NCI-H1105 (cell line): ENCODE measurements at regions not wholly inside any gene's neighbourhood (a gene's known extent, or its start where the extent isn't known, plus 50 kb on each side); places are given as distances from the start of the nearest gene placed in this dataset.
"Not testable (repeated sequence)": the region's sequence is repeated elsewhere in the genome, so short reads cannot be mapped to it uniquely, and the experiment has no call there.

Source experiments
- DNase-seq: peaks from one replicate; lab custom pipeline; 2025; lab: John Stamatoyannopoulos, UW

DNA sequence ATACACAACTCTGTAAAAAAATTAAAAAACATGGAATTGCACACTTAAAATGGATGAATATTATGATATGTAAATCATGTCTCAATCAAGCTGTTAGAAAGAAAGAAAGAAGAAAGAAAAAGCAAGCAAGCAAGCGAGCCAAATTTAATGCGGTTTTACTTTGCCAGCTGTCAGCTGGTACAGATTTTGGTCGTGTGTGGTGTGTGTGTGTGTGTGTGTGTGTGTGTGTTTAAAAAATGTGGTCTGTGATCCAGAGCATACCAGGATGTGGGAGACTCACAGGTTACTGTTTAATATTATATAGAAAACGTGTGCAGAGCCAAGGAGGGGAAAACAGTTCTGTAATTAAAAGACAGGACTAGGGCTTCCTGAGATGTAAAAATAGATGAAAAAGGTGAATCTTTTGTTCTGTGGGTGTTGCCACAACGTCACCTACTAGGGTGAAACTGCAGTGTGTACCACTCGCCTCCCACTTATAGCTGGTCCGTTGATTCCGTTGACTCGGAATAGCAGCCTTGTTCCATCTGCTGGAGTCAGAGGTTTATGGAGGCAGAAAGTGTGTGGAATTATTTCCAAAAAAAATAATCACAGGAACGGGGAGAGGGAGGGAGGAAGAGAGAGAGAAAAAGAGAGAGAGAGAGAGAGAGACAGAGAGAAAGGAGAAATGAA is 197.7 kb downstream of the BCAS1 start:
- no peak for DNase-seq

DNA sequence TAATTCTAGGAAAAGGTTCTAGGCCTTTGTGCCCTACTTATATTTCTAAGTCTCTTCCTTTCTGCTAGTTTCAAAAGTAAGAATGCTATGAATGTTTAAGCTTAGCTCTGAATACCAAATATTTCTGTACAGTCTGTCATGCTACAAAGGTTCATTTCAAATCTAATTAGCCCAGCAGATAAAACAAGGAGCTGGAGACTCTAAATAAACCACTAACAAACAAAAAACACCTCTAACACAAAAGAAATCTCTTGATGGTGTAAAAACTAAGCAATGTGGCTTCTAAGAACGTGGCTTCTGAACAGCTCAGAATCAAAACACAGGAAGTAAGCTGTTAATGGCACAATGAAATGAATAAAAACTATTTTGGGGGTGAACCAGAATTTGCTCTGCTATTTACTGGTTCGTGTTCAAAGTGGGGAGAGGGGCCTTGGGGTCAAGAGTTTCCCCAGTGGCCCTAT is 198.3 kb downstream of the BCAS1 start:
- DNase-seq, result no peak

DNA sequence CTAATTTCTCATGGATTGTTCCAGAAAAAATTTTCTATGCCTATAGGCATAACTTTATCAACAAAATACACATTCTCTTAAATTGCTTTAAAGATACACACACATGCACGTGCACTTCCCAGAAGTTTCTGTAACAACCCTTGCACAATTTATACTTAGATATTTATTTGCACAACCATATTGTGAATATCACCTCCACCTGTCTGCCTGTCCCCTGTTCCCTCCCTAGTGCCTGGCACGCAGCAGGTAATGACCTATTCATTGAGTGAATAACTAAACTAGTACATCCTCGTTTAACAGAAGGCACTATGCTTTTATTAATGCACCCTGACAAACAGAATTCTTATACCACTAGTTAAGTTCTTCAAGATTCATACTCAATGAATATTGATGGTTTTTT is 198.9 kb downstream of the BCAS1 start:
- DNase-seq, result no peak

DNA sequence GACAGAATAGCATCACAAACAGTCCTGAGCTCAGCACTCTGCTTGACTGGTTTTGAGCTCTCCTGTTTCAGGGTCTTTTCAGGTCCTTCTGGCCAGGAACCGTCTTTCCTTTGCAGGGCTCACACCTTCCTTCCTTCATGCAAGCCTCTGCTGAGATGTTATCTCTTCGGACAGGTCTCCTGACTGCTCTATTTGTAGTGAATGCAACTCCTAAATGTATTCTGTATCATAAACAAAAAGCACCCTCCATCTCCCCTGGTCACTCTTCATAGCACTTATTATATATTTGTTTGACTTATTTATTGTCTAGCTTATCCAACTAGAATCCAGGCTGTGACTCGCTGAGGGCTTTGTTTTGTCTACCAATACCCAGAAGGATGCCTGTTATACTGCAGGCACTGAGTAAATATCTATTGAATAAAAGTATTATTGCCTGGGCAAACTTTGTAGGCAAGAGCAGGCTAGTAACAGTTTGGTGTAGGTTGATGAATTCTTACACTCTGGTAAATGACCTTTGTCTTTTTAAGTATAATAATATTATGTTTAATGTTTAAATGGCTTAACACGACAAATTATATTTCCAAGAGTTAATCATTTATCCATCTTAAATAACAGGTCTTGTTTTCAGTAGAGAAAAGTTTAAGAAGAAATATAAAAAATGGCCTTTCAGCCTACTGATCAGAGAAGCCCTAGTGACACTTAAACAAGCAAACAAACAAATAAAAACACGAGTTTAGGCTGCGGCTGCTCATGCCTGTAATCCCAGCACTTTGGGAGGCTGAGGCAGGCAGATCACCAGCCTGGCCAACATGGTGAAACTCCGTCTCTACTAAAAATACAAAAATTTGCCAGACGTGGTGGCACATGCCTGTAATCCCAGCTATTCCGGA is 199.7 kb downstream of the BCAS1 start:
- no peak for DNase-seq

DNA sequence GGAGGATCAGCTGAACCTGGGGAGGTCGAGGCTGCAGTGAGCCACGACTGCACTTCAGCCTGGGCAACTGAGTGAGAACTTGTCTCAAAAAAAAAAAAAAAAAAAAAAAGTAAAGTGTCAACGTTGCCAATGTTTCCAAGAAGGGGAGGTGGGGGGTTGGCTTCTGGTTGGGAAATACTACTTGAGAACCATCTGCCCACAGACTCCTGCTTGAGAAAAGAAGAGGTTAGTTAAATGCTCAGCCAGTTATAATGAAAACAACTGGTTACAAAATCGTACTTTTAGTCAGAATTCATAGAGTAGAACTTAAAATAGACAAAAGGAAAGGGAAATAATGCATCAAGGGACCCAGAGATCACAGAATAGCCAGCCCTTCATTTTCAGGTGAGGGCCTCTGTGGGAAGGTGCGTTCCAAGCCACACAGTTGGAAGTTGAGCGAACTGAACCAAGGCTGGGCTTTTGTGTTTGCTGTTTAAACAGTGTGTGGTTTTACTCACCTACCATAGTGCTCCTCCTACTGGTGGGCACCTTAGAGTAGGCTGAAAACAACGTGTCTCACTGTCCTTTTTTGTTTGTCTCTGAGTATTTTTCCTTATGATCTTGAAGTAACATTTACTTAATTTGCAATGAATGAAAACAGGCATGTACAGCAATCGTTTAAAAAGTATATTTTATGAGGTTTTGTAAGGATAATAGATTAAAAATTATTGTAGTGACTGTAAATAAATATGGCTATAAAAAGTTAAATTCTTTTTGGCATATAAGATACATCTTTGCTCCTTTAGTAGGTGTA is 200.7 kb downstream of the BCAS1 start:
- peak; percentile 65 for DNase-seq

DNA sequence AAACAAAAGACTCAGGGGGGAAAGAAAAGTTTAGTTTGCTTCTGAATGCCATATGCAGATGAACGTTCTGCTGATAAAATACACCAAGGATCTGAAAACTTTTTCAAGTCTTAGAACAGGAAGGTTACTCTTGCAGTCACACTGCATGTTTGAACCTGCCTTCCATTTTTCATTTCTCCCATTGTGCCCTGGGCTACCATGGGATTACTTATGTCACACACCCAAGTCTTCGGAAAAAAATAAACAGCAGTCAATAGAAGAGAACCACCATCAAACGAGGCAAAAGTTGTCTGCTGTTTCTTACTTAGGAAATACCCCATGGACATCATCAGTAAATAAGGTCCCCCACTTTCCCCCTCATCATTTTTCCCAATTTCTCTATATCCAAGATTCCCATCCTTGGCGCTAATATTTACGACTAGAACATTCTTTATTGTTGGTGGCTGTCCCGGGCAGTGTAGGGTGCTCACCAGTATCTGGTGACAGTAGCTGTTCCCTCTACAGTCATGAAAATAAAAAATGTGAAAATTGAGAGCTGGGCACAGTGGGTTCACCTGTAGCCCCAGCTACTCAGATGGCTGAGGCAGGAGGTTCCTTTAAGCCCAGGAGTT is 202.5 kb downstream of the BCAS1 start:
- no peak for DNase-seq

DNA sequence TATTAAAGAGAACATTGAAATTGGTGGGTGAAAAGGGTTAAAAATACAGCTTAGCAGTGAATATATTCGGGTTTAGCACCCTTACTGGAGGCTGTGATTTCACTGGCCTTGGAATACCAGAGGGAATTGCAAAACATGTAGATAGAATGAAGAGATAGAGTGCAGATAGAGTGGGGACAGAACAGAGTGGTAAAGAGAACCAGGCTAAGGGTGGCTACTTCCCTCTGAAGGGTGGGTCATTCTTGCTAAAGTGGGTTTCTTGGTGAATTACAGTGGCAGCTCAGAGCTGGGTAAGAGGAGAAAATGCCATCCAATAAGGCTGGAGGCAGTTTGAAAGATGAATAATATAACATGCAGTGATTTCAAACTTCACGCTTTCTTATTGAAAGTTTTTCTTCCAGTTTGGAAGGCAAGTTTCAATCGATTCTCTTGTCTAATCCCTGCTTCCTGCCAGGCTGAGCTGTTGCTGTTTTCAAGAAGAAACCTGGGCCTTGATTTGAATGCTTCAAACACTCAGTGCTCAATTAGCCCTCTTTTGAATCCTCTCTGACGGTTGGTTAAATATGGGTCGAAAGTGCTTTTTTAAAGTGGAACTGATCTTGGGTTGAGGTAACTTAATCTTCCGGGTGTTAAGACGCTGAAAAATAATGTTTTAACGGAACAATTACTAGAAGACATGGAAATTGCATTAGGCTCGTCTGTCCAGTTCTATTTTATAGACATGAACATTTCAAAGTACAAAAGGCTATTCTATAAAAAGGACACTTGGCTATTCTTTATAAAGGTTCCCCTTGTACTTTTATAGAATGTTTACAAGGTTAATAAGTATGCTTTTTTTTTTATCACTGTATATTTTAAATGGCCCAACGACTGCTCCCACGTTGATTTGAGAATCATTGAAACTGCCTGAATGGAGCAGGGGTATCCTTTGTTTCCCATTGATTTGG is 203.3 kb downstream of the BCAS1 start:
- DNase-seq, result no peak

DNA sequence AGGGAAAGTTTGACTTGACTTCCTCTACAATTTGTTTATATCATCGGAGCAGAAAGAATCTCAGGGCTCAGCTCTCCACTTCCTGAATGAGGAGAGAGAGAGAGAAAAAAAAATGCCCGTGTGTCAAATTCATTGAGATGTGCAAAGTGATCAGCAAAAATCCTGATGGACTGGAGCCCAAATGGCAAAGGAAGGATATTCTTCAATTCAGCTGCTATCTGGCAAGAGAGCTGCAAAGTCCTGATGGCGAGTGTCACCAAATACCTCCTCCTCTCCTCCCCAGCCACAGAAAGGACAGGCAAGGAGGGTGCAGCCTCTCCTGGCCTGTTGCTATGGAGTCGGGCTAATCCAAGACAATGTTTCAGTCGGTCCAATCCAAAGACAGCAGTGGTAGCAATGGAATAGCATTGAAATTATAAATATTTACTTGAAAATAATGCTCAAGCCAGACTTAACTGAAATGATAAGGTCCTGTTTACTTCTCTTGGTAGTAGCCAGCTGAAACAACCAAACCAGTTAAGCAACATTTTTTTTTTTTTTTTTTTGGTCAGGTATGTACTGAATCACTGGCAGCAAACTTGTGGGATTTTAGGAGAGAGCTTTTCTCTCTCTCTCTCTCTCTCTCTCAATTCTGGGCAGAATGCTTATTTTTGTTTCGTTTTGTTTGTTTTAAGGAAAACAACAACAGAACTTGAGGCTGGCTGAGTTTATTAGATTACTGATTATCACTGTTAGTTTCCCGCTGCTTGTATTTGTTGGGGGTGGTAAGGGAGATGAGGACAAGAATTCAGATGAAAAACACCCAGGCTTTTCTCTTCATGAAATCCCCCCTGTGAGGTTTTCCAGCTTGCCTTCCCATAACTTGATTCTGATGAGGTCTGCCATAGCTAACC is 204.2 kb downstream of the BCAS1 start:
- no peak for DNase-seq

DNA sequence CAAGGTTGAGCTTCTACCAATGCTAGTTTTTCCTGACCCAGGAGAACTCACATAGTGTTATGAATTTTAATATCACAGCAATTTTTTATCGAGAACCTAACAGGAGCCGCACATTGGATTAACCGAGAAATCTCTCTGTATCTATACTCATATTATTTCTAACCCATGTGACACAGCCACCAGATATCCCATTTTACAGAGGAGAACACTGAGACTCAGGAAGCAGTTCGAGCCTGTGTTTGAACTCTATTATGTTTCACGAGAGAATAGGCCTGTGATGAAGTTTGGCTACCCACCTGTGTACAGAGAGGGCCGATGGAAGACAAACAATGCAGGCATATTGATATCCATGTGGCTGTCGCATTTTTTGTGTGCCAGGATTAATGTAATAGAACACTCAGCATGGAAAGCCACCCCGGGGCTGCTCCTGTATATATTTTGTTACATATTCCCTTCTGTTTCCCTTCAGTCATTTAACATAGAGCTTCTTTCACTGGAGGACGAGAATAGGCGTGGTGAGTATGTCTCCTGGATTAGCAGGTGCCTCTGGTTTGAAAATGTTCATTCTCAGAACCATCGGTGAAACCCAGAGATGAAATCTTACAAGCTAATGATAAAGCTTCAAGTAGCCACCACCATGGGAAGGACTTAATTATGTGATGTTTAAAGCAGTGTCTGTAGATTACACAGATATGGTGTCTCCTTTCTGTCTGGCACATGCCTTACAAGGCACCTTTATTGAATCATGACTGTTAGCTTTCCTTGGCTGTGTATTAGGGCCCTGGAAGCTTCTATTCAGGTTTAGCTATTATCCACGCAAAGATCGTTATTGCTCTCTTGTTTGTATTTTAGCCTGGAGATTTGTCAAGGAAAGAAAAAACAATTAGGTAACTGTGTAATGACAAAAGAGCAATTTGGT is 205.4 kb downstream of the BCAS1 start:
- not testable (repeated sequence) for DNase-seq

DNA sequence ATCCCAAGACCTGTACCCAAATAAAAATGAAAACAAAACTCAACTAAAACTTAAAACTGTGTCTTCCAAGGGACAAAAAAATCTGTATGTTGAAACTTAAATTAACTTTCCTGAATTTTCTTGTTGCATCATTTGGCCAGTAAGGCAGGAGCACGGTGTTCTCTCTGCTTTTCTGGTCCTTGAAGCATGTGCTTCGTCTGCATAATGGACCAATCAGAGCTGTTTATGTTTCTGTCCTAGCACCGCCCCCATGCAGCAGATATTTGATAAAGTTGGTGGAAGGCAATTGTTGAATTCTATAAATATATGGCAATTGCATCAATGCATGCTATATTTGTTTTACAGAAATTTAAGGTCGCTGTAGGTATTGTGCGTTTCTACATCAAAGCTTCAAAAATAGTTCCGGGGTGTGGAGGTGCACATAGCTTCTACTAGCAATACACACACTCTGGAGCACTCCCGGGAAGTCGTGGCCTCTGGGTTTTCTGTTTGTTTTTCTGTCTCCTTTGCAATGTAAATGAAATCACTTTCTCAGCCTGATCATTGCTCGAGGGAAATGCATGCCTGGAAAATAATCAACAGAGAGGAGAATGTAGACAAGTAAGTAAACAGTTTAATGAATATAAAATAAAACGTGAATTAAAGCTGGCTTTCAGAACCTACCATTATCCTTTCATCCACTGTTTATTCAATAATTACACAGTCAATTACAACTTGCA is 206.3 kb downstream of the BCAS1 start:
- peak; percentile 66 for DNase-seq

DNA sequence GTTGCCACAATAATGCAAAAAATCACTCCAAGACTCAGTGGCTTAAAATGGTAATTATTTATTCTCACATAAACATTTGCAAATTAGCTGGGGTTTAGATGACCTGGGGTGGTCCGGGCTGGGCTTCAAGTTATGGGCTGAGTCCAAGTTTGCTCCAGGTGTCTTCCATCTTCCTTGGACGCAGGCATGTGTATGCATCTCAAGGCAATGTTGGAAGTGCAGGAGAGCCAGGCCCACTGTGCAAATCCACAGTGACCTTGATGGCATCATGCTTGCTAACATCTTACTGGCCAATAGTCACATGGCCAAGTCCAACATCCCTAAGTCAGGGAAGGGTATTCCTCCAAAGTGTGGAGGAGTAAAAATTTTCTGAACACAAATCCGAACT is 206.9 kb downstream of the BCAS1 start:
- DNase-seq, result not testable (repeated sequence)

DNA sequence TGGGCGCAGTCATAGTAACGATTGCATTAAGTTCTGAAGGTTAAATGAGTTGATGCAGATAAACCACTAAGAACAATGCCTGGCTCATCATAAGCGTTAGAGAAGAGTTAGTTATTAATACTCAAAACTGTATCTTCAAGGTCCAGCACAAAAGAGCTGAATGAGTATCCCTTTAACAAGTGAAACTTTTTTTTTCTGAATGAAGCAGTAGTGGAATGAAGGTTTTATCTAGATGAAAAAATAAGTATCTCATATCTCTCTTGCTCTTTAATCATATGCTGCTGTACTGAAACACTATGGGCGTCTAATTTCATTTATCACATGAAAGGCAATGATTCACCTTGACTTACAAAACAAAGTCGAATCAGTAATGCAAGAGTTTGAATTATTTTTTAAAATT is 207.4 kb downstream of the BCAS1 start:
- not testable (repeated sequence) for DNase-seq

DNA sequence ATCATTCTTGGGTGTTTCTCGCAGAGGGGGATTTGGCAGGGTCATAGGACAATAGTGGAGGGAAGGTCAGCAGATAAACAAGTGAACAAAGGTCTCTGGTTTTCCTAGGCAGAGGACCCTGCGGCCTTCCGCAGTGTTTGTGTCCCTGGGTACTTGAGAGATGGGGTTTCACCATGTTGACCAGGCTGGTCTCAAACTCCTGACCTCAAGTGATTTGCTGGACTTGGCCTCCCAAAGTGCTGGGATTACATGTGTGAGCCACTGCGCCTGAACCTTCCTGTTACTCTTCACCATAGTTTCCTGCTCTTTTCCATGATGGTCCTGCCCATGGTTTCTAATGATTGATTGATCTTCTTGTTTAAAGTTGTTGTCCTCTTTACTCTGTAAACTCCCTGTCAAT is 207.9 kb downstream of the BCAS1 start:
- DNase-seq, result not testable (repeated sequence)

DNA sequence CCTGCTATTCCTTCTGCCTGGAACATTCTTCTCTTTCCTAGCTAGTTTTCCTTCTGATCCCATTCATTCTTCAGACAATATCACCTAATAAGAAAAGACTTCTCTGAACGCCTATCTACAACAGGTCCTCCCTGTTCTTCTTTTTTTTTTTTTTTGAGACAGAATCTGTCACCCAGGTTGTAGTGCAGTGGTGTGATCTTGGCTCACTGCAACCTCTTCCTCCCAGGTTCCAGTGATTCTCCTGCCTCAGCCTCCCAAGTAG is 208.3 kb downstream of the BCAS1 start:
- not testable (repeated sequence) for DNase-seq

DNA sequence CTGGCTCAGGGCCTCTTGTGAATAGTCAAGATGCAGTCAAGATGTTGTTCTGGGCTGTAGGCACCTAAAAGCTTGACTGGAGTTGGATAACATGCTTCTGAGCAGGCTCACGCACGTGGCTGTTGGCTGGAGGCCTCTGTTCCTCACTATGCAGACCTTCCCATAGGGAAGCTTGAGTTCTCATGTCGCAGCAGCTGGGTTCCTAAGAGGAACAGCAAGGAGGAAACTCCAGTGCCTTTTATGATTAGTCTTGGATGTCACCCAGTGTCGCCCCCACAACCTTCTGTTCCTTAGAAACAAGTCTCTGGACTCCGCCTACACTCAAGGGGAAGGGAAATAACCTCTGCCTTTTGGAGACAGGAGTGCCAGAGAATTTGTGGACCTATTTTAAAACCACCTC is 210.7 kb downstream of the BCAS1 start:
- DNase-seq, result no peak

DNA sequence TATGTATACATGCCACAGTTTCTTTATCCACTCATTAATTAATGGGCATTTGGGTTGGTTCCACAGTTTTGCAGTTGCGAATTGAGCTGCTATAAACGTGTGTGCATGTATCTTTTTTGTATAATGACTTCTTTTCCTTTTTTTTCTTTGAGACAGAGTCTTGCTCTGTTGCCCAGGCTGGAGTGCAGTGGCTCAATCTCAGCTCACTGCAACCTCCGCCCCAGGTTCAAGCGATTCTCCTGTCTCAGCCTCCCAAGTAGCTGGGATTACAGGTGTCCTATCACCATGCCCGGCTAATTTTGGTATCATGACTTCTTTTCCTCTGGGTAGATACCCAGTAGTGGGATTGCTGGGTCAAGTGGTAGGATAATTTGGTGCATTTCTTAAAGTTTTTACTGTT is 211.4 kb downstream of the BCAS1 start:
- not testable (repeated sequence) for DNase-seq

DNA sequence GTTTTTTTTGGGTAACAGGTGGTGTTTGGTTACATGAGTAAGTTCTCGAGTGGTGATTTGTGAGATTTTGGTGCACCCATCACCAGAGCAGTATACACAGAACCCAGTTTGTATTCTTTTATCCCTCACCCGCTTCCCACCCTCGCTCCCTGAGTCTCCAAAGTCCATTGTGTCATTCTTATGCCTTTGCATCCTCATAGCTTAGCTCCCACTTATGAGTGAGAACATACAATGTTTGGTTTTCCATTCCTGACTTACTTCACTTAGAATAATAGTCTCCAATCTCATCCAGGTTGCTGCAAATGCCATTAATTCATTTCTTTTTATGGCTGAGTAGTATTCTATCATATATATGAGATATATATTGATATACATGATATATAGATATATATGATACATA is 211.9 kb downstream of the BCAS1 start:
- not testable (repeated sequence) for DNase-seq

DNA sequence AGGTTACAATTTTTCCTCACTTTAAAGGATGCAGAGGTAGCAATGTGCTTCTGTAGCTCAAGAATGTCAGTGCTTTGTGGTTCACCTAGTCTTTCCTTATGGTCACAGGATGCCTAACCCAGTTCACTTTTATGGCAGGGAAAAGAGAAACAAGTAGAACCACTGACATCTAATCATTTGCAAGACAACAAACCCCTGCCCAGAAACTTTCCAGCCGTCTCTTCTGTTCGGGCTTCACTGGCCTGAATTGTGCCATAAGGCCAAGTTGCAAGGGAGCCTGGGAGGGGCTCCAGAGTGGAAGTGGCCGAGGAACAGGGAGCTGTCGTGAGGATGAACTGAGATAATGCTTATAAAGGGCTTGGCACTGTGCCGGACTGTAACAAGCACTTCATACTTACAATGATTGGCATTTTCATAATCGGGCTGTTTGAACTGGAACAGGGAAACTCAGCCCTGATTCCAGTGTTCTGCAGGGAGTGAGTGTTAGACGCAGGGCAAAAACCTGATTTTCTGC is 212.6 kb downstream of the BCAS1 start:
- DNase-seq, result peak; percentile 59
